Caco-2 (cell line): ENCODE measurements at regions not wholly inside any gene's neighbourhood (a gene's known extent, or its start where the extent isn't known, plus 50 kb on each side); places are given as distances from the start of the nearest gene placed in this dataset.

Experiments
- BruUV-seq: library from RNA; stranded (reverse); fragments of 400-500 nt; replicated peaks from 2 replicates; lab custom pipeline; 2021; lab: Mats Ljungman, UMichigan
- CTCF ChIA-PET: fragments of 300-600 bp; sonication (Branson Sonifier 250); formaldehyde crosslinking; loops from one replicate; lab custom pipeline; 2022; ENCODE audit warnings: antibody characterized with exemption; lab: Charles Lee
- POLR2A ChIA-PET: fragments of 300-600 bp; sonication (Branson Sonifier 250); formaldehyde crosslinking; loops from one replicate; lab custom pipeline; 2022; ENCODE audit warnings: antibody characterized with exemption; lab: Charles Lee
- DNase-seq, 2 experiments: peaks; one replicate each; pipeline versions ENCODE4 v3.0.0 to v3.0.0-alpha.2; 2020 to 2022
- H3K27me3 ChIP-seq: replicated peaks from 2 replicates; pipeline ENCODE4 v1.6.0; 2011; ENCODE audit warnings: low read length; ENCODE audit not compliant: control insufficient read depth, insufficient read depth
- H3K36me3 ChIP-seq: 2 replicates; pipeline ENCODE4 v1.5.1; 2011; ENCODE audit warnings: low read length; ENCODE audit not compliant: control insufficient read depth, insufficient read depth
- H3K4me1 ChIP-seq: fragments of 250-450 bp; sonication (Bioruptor Pico); 2 replicates; pipeline ENCODE4 v1.5.1; 2020; ENCODE audit warnings: mild to moderate bottlenecking
- H3K4me3 ChIP-seq: 2 replicates; pipeline ENCODE4 v1.5.1; 2011; ENCODE audit warnings: low read depth, mild to moderate bottlenecking, control low read depth, low read length
- H3K9me3 ChIP-seq: fragments of 250-450 bp; sonication (Bioruptor Pico); 2 replicates; pipeline ENCODE4 v1.5.1; 2020; ENCODE audit warnings: mild to moderate bottlenecking, moderate library complexity
- H3K27ac Mint-ChIP-seq: one replicate; pipeline ENCODE4 v1.8.0; 2022; ENCODE audit warnings: mixed read lengths; ENCODE audit not compliant: unreplicated experiment
- H3K27me3 Mint-ChIP-seq: one replicate; pipeline ENCODE4 v1.8.0; 2022; ENCODE audit warnings: mixed read lengths; ENCODE audit not compliant: insufficient read depth, unreplicated experiment
- H3K36me3 Mint-ChIP-seq: one replicate; pipeline ENCODE4 v1.8.0; 2022; ENCODE audit warnings: mild to moderate bottlenecking, mixed read lengths; ENCODE audit not compliant: insufficient read depth, unreplicated experiment
- H3K4me1 Mint-ChIP-seq: one replicate; pipeline ENCODE4 v1.8.0; 2022; ENCODE audit warnings: low read depth, mixed read lengths; ENCODE audit not compliant: unreplicated experiment
- H3K4me3 Mint-ChIP-seq: one replicate; pipeline ENCODE4 v1.8.0; 2022; ENCODE audit warnings: mild to moderate bottlenecking, moderate library complexity, mixed read lengths; ENCODE audit not compliant: unreplicated experiment
- H3K9me3 Mint-ChIP-seq: one replicate; pipeline ENCODE4 v1.8.0; 2022; ENCODE audit warnings: mixed read lengths; ENCODE audit not compliant: unreplicated experiment
- intact Hi-C: fragments of 100-400 bp; cut with micrococcal nuclease; formaldehyde crosslinking; loops from one replicate; pipeline ENCODE4 v1.10.0; 2022; ENCODE audit not compliant: unreplicated experiment
- TF ChIP-seq, protein P1 (sequence below), 2 experiments: fragments of 200-600 bp in 1 of 2; IDR thresholded peaks; 1 replicate in 1 of 2; 2 replicates in 1 of 2; pipeline versions ENCODE4 v1.5.1 to v1.8.0; 2011 to 2022; ENCODE audit warnings: antibody characterized with exemption in 1 of 2, control low read depth in 1 of 2, inconsistent platforms in 1 of 2, low read depth in 1 of 2, low read length in 1 of 2, mild to moderate bottlenecking in 1 of 2, moderate library complexity in 1 of 2; ENCODE audit not compliant: insufficient read depth in 1 of 2, severe bottlenecking in 1 of 2, unreplicated experiment in 1 of 2

DNA sequence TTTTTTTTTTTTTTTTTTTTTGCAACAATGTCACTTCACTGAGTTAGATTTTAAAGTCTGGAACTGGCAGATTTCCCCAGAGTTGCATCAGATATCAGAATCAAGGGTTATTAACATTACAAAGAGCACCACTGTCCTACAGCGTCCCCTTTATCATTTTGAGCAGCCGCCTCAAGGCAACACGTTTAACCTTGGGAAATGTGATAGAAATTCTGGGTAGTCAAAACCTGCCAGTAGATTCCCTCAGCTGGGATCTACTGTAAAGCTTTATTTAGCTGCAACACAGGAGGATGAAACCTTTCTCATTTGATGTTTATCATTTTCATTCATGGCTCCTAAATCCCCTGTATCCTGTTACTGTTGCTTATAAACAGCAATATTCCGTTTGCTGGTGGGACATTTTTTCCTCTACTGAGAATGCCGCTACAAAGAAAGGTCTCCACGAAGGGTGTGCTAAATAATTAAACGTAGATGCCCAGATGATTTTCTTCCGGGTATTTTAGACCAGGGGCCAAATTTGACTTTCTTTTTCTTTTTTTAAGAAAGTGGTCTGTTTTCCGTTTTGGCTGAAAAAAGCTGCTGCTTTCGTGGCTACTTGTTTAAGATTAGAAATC lies 436.1 kb upstream of the GOT2 start:
- H3K4me1 ChIP-seq: no peaks in the 10 kb centered on the region
- no peaks in the 10 kb centered on the region for H3K36me3 Mint-ChIP-seq
- H3K27me3 Mint-ChIP-seq: peaks cover 13% of the 10 kb centered on the region
- ChIA-PET POLR2A (interaction anchor here (0.7 kb wide), 1 partner anchor 20 kb away, joined by 4 read pairs; no protein-coding TSS in a partner anchor), CTCF (no interaction called here)
- no peaks in the 10 kb centered on the region for H3K36me3 ChIP-seq
- H3K9me3 Mint-ChIP-seq: no peaks in the 10 kb centered on the region
- no peak overlapping the region for H3K27ac Mint-ChIP-seq
- intact Hi-C loops: no loop called here
- no peak for DNase-seq
- no peaks in the 10 kb centered on the region for H3K27me3 ChIP-seq
- H3K4me3 Mint-ChIP-seq: no peak overlapping the region
- no peaks in the 10 kb centered on the region for H3K9me3 ChIP-seq
- TF ChIP-seq, protein P1, sequence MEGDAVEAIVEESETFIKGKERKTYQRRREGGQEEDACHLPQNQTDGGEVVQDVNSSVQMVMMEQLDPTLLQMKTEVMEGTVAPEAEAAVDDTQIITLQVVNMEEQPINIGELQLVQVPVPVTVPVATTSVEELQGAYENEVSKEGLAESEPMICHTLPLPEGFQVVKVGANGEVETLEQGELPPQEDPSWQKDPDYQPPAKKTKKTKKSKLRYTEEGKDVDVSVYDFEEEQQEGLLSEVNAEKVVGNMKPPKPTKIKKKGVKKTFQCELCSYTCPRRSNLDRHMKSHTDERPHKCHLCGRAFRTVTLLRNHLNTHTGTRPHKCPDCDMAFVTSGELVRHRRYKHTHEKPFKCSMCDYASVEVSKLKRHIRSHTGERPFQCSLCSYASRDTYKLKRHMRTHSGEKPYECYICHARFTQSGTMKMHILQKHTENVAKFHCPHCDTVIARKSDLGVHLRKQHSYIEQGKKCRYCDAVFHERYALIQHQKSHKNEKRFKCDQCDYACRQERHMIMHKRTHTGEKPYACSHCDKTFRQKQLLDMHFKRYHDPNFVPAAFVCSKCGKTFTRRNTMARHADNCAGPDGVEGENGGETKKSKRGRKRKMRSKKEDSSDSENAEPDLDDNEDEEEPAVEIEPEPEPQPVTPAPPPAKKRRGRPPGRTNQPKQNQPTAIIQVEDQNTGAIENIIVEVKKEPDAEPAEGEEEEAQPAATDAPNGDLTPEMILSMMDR (IDR thresholded peaks at IDR 0.05; ENCODE audit: insufficient read depth in 1 of 2, low read depth in 1 of 2, low read length in 1 of 2, severe bottlenecking in 1 of 2, unreplicated experiment in 1 of 2): no peak
- no peaks in the 10 kb centered on the region for H3K4me1 Mint-ChIP-seq
- no peak overlapping the region for H3K4me3 ChIP-seq
- no TSS peak for BruUV-seq

DNA sequence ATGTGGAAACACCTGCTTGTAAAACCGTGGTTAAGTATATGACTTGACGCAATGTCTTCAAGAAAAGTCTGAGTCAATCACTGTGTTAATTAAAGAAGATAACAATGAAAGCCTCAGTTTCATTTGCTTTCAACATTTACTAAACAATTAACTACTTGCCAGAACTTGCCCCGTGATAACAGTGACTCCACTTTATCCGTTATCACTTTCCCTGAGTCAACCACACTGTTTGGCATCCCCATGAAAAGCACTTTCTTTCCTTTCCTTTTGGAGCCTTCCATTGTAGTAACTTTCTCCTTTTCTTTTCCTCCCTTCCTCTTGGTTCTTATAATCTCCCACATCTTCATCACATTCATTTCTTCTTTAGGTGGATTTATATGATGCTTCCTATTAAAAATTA lies 435.1 kb upstream of the GOT2 start:
- intact Hi-C loops: no loop called here

DNA sequence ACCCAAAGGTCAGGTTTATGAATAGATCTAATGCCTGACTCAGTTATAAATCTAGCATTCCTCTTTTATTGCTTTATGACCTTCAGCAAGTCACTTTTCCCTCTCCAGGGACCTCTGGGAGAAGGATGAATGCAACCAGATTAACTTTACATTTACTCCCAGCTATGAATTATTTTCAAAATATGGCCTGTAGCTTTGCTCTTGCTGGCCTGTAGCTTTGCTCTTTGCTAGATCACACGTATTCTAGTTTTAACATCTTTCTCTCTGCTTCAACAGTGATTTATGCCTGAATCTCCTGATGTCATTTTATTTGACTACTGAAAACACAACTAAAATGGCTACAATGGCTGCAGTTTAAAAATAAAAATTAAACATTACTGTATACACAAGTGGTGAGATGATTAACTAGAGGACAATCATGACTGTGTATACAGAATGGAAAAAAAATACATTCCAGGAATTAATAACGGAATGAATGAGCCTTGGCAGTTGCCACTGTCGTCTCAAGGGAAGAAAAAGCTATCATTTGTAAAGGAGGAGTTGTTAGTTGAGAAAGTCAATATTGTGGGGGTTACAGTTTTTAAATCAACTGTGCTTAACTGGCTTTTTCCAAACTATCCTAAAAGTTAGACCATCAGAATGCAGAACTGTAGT lies 434.5 kb upstream of the GOT2 start:
- Mint-ChIP-seq H3K27me3 (peaks cover 10% of the 10 kb centered on the region), H3K4me1 (no peaks in the 10 kb centered on the region), H3K9me3 (no peaks in the 10 kb centered on the region), H3K36me3 (no peaks in the 10 kb centered on the region), H3K27ac (no peak overlapping the region), H3K4me3 (no peak overlapping the region)
- CTCF ChIA-PET: no interaction called here
- no peaks in the 10 kb centered on the region for H3K9me3 ChIP-seq
- POLR2A ChIA-PET: no interaction called here
- H3K4me3 ChIP-seq: no peak overlapping the region
- intact Hi-C loops: no loop called here
- no peak for DNase-seq
- no peaks in the 10 kb centered on the region for H3K36me3 ChIP-seq
- no peaks in the 10 kb centered on the region for H3K4me1 ChIP-seq
- H3K27me3 ChIP-seq: no peaks in the 10 kb centered on the region
- BruUV-seq: no TSS peak
- TF ChIP-seq, protein P1 (IDR thresholded peaks at IDR 0.05; ENCODE audit: insufficient read depth in 1 of 2, low read depth in 1 of 2, low read length in 1 of 2, severe bottlenecking in 1 of 2, unreplicated experiment in 1 of 2): no peak

More for the DNA sequence above, 435.1 kb upstream of the GOT2 start:
- Mint-ChIP-seq H3K4me1 (no peaks in the 10 kb centered on the region), H3K36me3 (no peaks in the 10 kb centered on the region), H3K27me3 (peaks cover 13% of the 10 kb centered on the region), H3K27ac (no peak overlapping the region), H3K4me3 (no peak overlapping the region), H3K9me3 (no peaks in the 10 kb centered on the region)
- Histone ChIP-seq H3K36me3 (no peaks in the 10 kb centered on the region), H3K4me1 (no peaks in the 10 kb centered on the region), H3K27me3 (no peaks in the 10 kb centered on the region), H3K4me3 (no peak overlapping the region), H3K9me3 (no peaks in the 10 kb centered on the region)
- CTCF ChIA-PET: no interaction called here
- TF ChIP-seq, protein P1 (IDR thresholded peaks at IDR 0.05; ENCODE audit: insufficient read depth in 1 of 2, low read depth in 1 of 2, low read length in 1 of 2, severe bottlenecking in 1 of 2, unreplicated experiment in 1 of 2): no peak
- POLR2A ChIA-PET: no interaction called here
- no peak for DNase-seq
- no TSS peak for BruUV-seq
